H9 (cell line): ENCODE measurements at regions not wholly inside any gene's neighbourhood (a gene's known extent, or its start where the extent isn't known, plus 50 kb on each side); places are given as distances from the start of the nearest gene placed in this dataset.

Source experiments
- DNase-seq: peaks from one replicate; pipeline ENCODE4 v3.0.0-alpha.2; 2017
- H2AFZ ChIP-seq: one replicate; pipeline ENCODE4 v1.6.1; 2013; ENCODE audit warnings: mild to moderate bottlenecking, low read length, control low read depth, moderate library complexity
- H2AK5ac ChIP-seq: 2 replicates; pipeline ENCODE4 v1.6.1; 2013; ENCODE audit warnings: low read length, control low read depth, mixed read lengths; ENCODE audit not compliant: insufficient read length
- H2BK120ac ChIP-seq: one replicate; pipeline ENCODE4 v1.6.1; 2013; ENCODE audit warnings: low read depth, mild to moderate bottlenecking, low read length, control low read depth, inconsistent platforms; ENCODE audit not compliant: poor library complexity, severe bottlenecking
- H2BK12ac ChIP-seq: 2 replicates; pipeline ENCODE4 v1.6.1; 2013; ENCODE audit warnings: low read length, control low read depth, mixed read lengths, low read depth; ENCODE audit not compliant: insufficient read length
- H2BK15ac ChIP-seq: 2 replicates; pipeline ENCODE4 v1.6.1; 2013; ENCODE audit warnings: low read depth, low read length, control low read depth
- H2BK20ac ChIP-seq: one replicate; pipeline ENCODE4 v1.6.1; 2013; ENCODE audit warnings: low read depth, mild to moderate bottlenecking, low read length, control low read depth, inconsistent platforms; ENCODE audit not compliant: poor library complexity, severe bottlenecking
- H2BK5ac ChIP-seq: 2 replicates; pipeline ENCODE4 v1.6.1; 2013; ENCODE audit warnings: low read length, control low read depth, mixed read lengths; ENCODE audit not compliant: insufficient read length
- H3K14ac ChIP-seq: 2 replicates; pipeline ENCODE4 v1.6.1; 2013; ENCODE audit warnings: low read length, control low read depth; ENCODE audit not compliant: insufficient read depth
- H3K18ac ChIP-seq: 2 replicates; pipeline ENCODE4 v1.6.1; 2013; ENCODE audit warnings: low read depth, mild to moderate bottlenecking, mixed read lengths, low read length, control low read depth; ENCODE audit not compliant: insufficient read length
- H3K23ac ChIP-seq: 2 replicates; pipeline ENCODE4 v1.6.1; 2013; ENCODE audit warnings: low read length, control low read depth, mixed read lengths, low read depth; ENCODE audit not compliant: insufficient read length
- H3K23me2 ChIP-seq: 2 replicates; pipeline ENCODE4 v1.6.1; 2013; ENCODE audit warnings: low read depth, mild to moderate bottlenecking, mixed read lengths, low read length, control low read depth; ENCODE audit not compliant: insufficient read length, poor library complexity, severe bottlenecking
- H3K27ac ChIP-seq: 2 replicates; pipeline ENCODE4 v1.5.1; 2013; ENCODE audit warnings: low read length, control low read depth, mixed read lengths, low read depth; ENCODE audit not compliant: insufficient read length
- H3K27me3 ChIP-seq: 2 replicates; pipeline ENCODE4 v1.6.1; 2013; ENCODE audit warnings: low read length, control low read depth, inconsistent platforms; ENCODE audit not compliant: insufficient read depth
- H3K4ac ChIP-seq: 2 replicates; pipeline ENCODE4 v1.6.1; 2013; ENCODE audit warnings: low read depth, mild to moderate bottlenecking, control low read depth, inconsistent platforms, low read length, moderate library complexity
- H3K4me1 ChIP-seq: 2 replicates; pipeline ENCODE4 v1.6.1; 2013; ENCODE audit warnings: low read length, control low read depth, inconsistent platforms; ENCODE audit not compliant: insufficient read depth
- H3K4me2 ChIP-seq: 2 replicates; pipeline ENCODE4 v1.6.1; 2013; ENCODE audit warnings: low read length, control low read depth, mixed read lengths; ENCODE audit not compliant: insufficient read length, insufficient read depth
- H3K56ac ChIP-seq: 2 replicates; pipeline ENCODE4 v1.6.1; 2013; ENCODE audit warnings: low read depth, mild to moderate bottlenecking, mixed read lengths, low read length, control low read depth; ENCODE audit not compliant: insufficient read length
- H3K79me1 ChIP-seq: 2 replicates; pipeline ENCODE4 v1.6.1; 2013; ENCODE audit warnings: low read depth, mild to moderate bottlenecking, moderate library complexity, low read length, control low read depth, inconsistent platforms; ENCODE audit not compliant: insufficient read depth, poor library complexity, severe bottlenecking
- H3K79me2 ChIP-seq: 2 replicates; pipeline ENCODE4 v1.6.1; 2013; ENCODE audit warnings: low read length, control low read depth, inconsistent platforms; ENCODE audit not compliant: insufficient read depth
- H3K9ac ChIP-seq: 2 replicates; pipeline ENCODE4 v1.6.1; 2013; ENCODE audit warnings: low read length, control low read depth, mixed read lengths; ENCODE audit not compliant: insufficient read length; ENCODE audit errors: extremely low read depth
- H3K9me3 ChIP-seq: one replicate; pipeline ENCODE4 v1.6.1; 2013; ENCODE audit warnings: low read depth, low read length, inconsistent platforms; ENCODE audit not compliant: control insufficient read depth
- H3T11ph ChIP-seq: one replicate; pipeline ENCODE4 v1.6.1; 2013; ENCODE audit warnings: mild to moderate bottlenecking, low read length, control low read depth, inconsistent platforms
- H4K20me1 ChIP-seq: one replicate; pipeline ENCODE4 v1.6.1; 2013; ENCODE audit not compliant: control insufficient read depth, insufficient read length, insufficient read depth
- H4K5ac ChIP-seq: 2 replicates; pipeline ENCODE4 v1.6.1; 2013; ENCODE audit warnings: low read depth, mild to moderate bottlenecking, mixed read lengths, low read length, control low read depth; ENCODE audit not compliant: insufficient read length
- H4K8ac ChIP-seq: replicated peaks from 2 replicates; pipeline ENCODE4 v1.6.1; 2013; ENCODE audit warnings: low read length, control low read depth, mixed read lengths, low read depth; ENCODE audit not compliant: insufficient read length
- H4K91ac ChIP-seq: 2 replicates; pipeline ENCODE4 v1.6.1; 2013; ENCODE audit warnings: low read depth, mild to moderate bottlenecking, moderate library complexity, mixed read lengths, low read length, control low read depth; ENCODE audit not compliant: insufficient read length
- H3K27ac Mint-ChIP-seq, 3 experiments: 2 replicates in 2 of 3; 3 replicates in 1 of 3; pipeline ENCODE4 v1.8.0; 2020 to 2021; ENCODE audit warnings: mixed read lengths in 3 of 3, mild to moderate bottlenecking in 1 of 3, moderate library complexity in 1 of 3
- H3K27me3 Mint-ChIP-seq: 2 replicates; pipeline ENCODE4 v1.8.0; 2021; ENCODE audit warnings: low read depth, mild to moderate bottlenecking, moderate library complexity, mixed read lengths
- H3K36me3 Mint-ChIP-seq, 3 experiments: 2 replicates in 2 of 3; 3 replicates in 1 of 3; pipeline ENCODE4 v1.8.0; 2020 to 2021; ENCODE audit warnings: low read depth in 3 of 3, mixed read lengths in 3 of 3; ENCODE audit not compliant: insufficient read depth in 1 of 3
- H3K4me1 Mint-ChIP-seq, 2 experiments: 2 replicates each; pipeline ENCODE4 v1.8.0; 2020; ENCODE audit warnings: mixed read lengths in 2 of 2
- H3K4me3 Mint-ChIP-seq, 2 experiments: 2 replicates in 1 of 2; 3 replicates in 1 of 2; pipeline ENCODE4 v1.8.0; 2020 to 2021; ENCODE audit warnings: mild to moderate bottlenecking in 2 of 2, mixed read lengths in 2 of 2, moderate library complexity in 1 of 2
- H3K9me3 Mint-ChIP-seq, 2 experiments: 2 replicates in 1 of 2; 3 replicates in 1 of 2; pipeline ENCODE4 v1.8.0; 2020; ENCODE audit warnings: mild to moderate bottlenecking in 2 of 2, mixed read lengths in 2 of 2, moderate library complexity in 1 of 2
- CTCF ChIP-seq: fragments of 200-600 bp; sonication (generic); conservative IDR thresholded peaks from 3 replicates; pipeline ENCODE4 v1.8.0; 2021; ENCODE audit warnings: antibody characterized with exemption, mild to moderate bottlenecking
- WGBS: extraction: QIAGEN DNeasy Blood & Tissue Kit; methylation state at CpG from one replicate; pipeline ENCODE4 v1.1.7; 2013; ENCODE audit warnings: missing lambda C conversion rate, low lambda C conversion rate, mixed read lengths; ENCODE audit not compliant: insufficient read length; ENCODE audit errors: extremely low coverage; 5-methylcytosine and 5-hydroxymethylcytosine counted together

GRCh38 chr2:152242787-152243472 is 67.4 kb upstream of the STAM2 start:
- WGBS: no CpG with 5 or more reads among the region's 3 CpGs
- no peak overlapping the region for H3K9ac ChIP-seq
- no peak overlapping the region for H2BK15ac ChIP-seq
- no peak overlapping the region for H3K4me3 Mint-ChIP-seq
- no peak overlapping the region for H3K18ac ChIP-seq
- H2BK120ac ChIP-seq: no peak overlapping the region
- H3K79me1 ChIP-seq: no peaks in the 10 kb centered on the region
- H3K4ac ChIP-seq: no peak overlapping the region
- no peak overlapping the region for H3K23ac ChIP-seq
- H3K14ac ChIP-seq: no peak overlapping the region
- no peak overlapping the region for H3T11ph ChIP-seq
- no peak overlapping the region for H4K91ac ChIP-seq
- no peak overlapping the region for H2BK5ac ChIP-seq
- no peaks in the 10 kb centered on the region for H3K27me3 ChIP-seq
- H3K4me2 ChIP-seq: no peak overlapping the region
- peaks cover 2 to 8% (median 2%) of the 10 kb centered on the region in 3 experiments; a peak in 4 of 7 replicates for H3K36me3 Mint-ChIP-seq
- no peaks in the 10 kb centered on the region for H3K79me2 ChIP-seq
- no peaks in the 10 kb centered on the region for H3K9me3 ChIP-seq
- H4K20me1 ChIP-seq: no peaks in the 10 kb centered on the region
- no peaks in the 10 kb centered on the region for H3K4me1 ChIP-seq
- peaks cover 3 to 6% of the 10 kb centered on the region in 2 experiments for H3K4me1 Mint-ChIP-seq
- no peaks in the 10 kb centered on the region for H3K23me2 ChIP-seq
- H2BK20ac ChIP-seq: no peak overlapping the region
- H4K8ac ChIP-seq: no peak overlapping the region
- no peak overlapping the region for H4K5ac ChIP-seq
- H3K56ac ChIP-seq: no peak overlapping the region
- DNase-seq: no peak
- H3K27ac ChIP-seq: no peak overlapping the region
- H2AK5ac ChIP-seq: no peak overlapping the region
- H2AFZ ChIP-seq: no peak overlapping the region
- no peaks in the 10 kb centered on the region for H3K27me3 Mint-ChIP-seq
- peak overlapping the region in 1 of 3 experiments; percentile 85; a peak in 1 of 7 replicates for H3K27ac Mint-ChIP-seq
- H2BK12ac ChIP-seq: no peak overlapping the region
- peaks cover 9 to 10% of the 10 kb centered on the region in 2 experiments; a peak in 4 of 5 replicates for H3K9me3 Mint-ChIP-seq
- TF ChIP-seq CTCF: no peak
